Right kidney (tissue), 1 donor: ENCODE measurements at regions not wholly inside any gene's neighbourhood (a gene's known extent, or its start where the extent isn't known, plus 50 kb on each side); places are given as distances from the start of the nearest gene placed in this dataset.
"Not testable (repeated sequence)": the region's sequence is repeated elsewhere in the genome, so short reads cannot be mapped to it uniquely, and the experiment has no call there.

Experiments
- DNase-seq: peaks from one replicate; pipeline ENCODE4 v3.0.0-alpha.2; 2016

DNA sequence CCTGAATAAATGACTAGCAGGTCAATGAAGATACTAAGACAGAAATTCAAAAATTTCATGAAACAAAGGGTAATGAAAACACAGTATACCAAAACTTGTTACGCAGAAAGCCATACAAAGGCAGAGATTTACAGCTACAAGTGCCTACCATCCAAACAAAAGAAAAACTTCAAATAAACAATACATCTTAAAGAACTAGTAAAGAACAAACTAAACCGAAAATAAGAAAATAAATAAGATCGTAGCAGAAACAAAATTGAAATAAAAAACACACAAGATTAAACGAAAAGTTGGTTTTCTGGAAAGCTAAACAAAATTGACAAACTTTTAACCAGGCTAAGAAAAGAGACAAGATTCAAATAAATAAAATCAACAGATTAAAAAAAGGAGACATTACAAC is 51.5 kb downstream of the VPREB1 start:
- not testable (repeated sequence) for DNase-seq

DNA sequence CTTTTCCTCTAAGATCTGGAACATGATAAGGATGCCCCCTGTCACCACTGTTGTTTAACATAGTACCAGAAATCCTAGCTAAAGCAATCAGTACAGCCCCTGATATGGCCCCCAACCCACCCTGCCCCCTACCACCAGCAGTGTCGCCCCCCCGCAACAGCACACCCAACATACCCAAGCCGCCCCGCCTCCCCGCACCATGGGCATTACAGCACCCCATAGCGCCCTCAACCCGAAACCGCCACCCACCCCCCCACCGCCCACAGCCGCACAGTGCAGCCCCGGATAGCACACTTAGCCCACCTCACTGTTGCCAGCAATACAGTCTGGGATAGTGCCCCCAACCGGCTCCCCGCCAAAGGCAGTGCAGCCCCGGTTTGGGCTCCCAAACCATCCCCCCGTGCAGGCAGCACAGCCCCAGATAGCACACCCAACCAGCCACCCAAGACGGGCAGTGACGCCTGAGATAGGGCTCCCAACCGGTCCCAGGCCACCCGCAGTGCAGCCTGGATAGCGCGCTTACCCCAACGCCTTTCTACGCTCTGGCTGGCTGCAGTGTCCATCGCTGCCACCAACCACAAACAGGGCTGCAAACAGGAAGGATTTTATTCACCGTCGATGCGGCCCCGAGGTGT is 52.7 kb downstream of the VPREB1 start:
- not testable (repeated sequence) for DNase-seq

DNA sequence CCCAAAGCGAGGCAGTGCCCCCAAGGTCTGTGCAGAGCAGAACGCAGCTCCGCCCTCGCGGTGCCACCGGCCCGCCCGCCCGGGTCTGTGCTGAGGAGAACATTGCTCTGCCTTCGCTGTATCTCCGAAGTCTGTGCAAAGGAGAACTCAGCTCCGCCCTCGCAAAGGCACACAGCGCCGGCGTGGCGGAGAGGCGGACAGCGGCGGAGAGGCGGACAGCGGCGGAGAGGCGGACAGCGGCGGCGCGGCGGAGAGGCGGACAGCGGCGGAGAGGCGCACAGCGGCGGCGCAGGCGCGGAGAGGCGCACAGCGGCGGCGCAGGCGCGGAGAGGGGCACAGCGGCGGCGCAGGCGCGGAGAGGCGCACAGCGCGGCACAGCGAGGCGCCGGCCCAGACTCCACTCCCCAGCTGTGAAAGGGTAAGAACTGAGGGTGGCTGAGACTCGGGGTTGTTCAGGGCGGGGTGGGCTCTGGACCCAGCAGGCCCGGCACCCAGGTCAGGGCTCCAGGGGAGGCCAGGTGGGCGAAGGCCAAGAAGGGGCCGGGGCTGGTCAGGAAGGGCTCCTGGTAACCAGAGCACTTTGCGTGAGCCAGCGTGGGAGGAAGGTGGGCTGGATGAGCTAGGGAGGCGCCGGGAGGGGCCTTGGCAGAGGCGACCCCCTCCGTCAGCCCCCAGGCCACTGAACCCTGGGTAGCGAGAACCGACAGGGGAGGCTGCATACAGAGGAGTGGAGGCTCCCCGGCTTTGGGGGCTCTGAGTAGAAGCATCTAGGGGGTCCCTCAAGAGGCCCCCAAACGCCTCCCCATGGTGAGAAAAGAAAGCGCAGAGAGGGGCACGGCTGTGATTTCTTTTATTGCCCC is 53.4 kb downstream of the VPREB1 start:
- peak; percentile 83 for DNase-seq

DNA sequence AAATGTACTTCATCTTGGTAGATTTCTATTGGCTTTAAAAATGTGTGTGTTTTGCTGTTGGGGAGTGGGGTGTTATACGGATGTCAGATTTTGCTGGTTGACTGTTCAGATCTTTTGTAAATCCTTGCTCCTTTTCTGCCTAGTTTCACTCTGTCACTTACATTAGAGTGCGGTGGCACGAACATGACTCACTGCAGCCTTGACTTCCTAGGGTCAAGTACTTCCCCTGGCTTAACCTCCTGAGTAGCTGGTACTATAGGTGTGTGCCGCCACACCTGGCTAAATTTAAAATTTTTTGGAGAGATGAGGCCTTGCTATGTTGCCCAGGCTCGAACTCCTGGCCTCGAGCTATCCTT is 54.0 kb downstream of the VPREB1 start:
- DNase-seq, result not testable (repeated sequence)

DNA sequence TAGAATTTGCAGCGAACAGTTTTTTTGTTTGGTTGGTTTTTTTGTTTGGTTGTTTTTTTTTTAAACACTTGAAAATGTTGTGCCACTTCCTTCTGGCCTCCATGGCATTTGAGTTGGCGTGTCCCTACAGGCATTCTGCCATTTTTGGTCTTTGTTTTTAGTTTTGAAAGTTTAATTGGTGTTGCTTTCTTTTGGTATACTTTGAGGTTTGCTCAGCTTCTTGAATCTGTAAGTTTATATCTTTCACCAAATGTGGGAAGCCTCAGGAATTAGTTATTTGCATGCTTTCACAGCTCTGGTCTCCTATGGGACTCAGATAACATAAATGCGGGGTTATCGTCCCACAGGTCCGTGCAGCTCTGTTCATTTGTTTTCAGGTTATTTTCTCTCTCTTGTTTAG is 55.9 kb downstream of the VPREB1 start:
- DNase-seq, result not testable (repeated sequence)

DNA sequence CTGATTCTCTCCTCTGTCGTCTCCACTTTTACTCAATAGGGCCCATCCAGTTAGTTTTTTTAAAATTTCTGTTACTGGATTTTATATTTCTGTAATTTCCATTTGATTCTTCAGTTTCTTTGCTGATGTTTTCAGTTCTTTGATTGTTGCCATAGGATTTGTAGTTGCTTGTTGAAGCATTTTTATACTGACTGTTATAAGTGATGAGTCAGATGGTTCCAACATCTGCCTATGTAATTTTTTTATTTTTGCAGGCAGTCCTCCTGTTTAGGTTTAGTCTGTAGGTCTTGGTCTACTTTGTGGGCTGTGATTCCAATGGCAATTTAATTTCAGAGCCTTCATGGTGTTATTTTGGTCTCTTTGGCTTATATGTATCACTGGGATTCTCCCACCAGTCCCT is 56.4 kb downstream of the VPREB1 start:
- not testable (repeated sequence) for DNase-seq

DNA sequence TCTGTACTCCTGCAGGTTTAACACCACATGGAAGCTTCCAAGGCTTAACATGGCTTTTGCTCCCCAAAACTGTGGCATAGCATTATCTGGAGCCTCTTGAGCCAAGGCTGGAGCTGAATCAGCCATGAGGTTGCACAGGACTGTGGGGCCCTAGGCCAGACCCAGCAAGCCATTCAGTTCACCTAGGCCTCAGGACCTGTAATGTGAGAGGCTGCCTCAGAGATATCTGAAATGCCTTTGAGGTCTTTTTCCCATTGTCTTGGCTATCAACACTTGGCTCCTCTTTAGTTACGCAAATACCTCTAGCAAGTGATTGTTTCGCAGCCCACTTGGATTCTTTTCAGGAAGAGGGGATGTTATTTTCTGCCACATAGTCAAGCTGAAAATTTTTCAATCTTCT is 72.0 kb downstream of the VPREB1 start:
- DNase-seq, result no peak

DNA sequence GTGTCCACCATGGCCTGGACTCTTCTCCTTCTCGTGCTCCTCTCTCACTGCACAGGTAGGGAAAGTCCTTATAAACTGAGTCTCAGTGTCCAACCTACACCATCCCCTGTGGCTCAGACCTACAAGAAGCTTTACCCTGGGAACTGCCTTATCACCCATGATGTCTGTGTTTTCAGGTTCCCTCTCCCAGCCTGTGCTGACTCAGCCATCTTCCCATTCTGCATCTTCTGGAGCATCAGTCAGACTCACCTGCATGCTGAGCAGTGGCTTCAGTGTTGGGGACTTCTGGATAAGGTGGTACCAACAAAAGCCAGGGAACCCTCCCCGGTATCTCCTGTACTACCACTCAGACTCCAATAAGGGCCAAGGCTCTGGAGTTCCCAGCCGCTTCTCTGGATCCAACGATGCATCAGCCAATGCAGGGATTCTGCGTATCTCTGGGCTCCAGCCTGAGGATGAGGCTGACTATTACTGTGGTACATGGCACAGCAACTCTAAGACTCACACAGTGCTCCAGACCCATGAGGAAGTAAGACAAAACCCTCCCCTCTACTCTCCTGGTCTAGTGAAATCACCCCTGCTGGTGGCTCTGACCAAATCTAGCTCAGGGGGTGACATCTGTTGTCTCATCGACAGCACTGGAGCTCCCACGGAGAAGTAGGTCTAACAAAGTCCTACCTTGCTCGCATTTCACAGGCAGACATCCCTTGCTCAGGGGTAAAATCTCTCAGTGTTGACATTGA is 74.3 kb downstream of the VPREB1 start:
- no peak for DNase-seq

DNA sequence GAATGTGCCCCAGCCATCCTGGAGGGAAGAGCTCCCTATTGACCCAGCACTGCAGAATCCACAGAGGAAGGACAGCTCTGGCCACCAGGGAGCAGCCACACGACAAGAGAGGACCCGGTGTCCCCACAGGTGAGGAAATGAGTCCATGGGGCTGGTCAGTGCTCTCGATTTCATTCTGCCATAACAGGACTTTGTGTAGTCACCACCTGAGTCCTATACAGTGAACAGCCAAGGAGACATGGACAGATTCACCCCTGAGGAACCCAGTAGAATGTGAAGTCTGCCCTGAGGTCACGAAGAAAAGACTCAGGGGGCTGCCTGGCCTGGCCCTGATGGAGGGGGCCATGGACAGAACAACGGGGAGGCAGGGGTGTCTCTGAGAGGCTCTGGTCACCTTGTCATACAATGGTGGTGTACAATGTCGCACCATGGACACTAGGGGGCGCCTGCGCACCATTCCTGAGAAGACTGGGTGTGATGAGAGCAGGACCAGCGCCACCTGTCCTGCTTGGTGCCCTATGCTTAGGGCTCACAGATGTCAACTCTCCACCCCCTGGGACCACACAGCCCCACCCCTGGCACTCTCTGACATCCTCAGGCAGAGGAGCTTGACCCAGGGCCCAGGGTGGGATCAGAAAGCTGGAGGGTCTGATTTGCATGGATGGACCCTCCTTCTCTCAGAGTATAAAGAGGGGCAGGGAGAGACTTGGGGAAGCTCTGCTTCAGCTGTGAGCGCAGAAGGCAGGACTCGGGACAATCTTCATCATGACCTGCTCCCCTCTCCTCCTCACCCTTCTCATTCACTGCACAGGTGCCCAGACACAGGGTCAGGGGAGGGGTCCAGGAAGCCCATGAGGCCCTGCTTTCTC is 77.4 kb downstream of the VPREB1 start:
- not testable (repeated sequence) for DNase-seq

DNA sequence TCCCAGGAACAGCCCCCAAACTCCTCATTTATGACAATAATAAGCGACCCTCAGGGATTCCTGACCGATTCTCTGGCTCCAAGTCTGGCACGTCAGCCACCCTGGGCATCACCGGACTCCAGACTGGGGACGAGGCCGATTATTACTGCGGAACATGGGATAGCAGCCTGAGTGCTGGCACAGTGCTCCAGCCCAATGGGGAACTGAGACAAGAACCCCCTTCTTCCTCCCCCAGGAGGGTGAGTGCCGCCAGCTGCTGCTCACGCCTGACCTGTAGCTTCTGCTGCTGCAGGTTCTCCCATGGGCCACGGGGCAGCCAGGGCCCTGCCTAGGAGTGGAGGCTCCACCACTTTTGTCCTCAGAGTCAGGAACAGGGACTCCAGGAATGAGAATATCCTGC is 78.2 kb downstream of the VPREB1 start:
- DNase-seq, result no peak

DNA sequence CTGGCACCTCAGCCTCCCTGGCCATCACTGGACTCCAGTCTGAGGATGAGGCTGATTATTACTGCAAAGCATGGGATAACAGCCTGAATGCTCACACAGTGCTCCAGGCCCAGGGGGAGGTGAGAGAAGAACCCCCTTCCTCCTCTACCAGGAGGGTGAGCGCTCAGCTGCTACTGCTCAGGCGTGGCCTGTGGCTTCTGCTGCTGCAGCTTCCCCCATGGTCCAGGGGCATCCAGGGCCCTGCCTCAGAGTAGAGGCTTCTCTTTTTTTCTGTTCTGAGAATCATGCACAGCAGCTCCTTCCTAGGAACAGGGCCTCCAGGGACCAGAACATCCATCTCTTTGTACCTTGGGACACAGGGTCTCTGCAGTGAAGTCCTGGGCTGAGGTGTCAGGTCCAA is 83.1 kb downstream of the VPREB1 start:
- no peak for DNase-seq

DNA sequence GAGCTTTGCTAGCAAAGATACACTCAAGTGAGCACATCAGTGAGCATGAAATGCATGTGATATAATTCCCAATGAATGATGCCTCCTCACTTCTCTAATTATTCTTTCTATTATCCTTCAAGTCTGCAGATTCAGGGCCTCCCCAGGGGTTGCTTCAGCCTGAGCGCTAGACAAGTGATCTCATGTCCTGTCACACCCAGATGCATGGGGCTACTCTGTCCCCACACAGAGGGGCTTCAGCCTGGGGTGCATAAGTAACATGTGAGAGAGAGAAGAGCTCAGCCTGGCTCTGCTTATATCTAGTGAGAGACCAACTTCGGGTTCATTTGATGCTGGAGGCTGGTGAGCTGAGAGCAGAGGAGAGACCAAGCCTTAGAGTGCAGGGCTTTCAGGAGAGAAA is 85.2 kb downstream of the VPREB1 start:
- no peak for DNase-seq

DNA sequence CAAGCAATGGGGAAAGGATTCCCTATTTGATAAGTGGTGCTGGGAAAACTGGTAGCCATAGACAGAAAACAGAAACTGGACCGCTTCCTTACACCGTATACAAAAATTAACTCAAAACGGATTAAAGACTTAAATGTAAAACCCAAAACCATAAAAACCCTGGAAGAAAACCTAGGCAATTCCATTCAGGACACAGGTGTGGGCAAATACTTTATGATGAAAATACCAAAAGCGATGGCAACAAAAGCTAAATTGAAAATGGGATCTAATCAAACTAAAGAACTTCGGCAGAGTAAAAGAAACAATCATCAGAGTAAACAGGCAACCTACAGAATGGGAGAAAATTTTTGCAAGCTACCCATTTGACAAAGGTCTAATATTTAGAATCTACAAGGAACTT is 91.1 kb downstream of the VPREB1 start:
- not testable (repeated sequence) for DNase-seq

DNA sequence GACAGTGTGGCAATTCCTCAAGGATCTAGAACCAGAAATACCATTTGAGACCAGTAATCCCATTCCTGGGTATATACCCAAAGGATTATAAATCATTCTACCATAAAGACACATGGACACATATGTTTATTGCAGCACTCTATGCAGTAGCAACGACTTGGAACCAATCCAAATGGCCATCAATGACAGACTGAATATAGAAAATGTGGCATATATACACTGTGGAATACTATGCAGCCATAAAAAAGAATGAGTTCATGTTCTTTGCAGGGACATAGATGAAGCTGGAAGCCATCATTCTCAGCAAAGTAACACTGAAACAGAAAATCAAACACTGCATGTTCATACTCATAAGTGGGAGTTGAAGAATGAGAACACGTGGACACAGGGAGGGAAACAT is 91.7 kb downstream of the VPREB1 start:
- DNase-seq, result not testable (repeated sequence)

DNA sequence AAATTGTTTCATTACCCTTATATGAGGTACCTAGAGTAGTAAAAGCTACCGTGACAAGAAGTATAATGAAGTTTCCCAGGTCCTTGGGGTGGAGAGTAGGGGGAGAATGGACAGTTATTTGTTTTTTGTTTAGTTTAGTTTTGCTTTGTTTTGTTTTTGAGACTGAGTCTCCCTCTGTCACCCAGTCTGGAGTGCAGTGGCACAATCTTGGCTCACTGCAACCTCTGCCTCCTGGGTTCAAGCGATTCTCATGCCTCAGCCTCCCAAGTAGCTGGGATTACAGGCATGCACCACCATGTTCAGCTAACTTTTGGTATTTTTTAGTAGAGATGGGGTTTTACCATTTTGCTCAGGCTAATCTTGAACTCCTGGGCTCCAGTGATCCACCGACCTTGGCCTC is 94.2 kb downstream of the VPREB1 start:
- DNase-seq, result not testable (repeated sequence)

DNA sequence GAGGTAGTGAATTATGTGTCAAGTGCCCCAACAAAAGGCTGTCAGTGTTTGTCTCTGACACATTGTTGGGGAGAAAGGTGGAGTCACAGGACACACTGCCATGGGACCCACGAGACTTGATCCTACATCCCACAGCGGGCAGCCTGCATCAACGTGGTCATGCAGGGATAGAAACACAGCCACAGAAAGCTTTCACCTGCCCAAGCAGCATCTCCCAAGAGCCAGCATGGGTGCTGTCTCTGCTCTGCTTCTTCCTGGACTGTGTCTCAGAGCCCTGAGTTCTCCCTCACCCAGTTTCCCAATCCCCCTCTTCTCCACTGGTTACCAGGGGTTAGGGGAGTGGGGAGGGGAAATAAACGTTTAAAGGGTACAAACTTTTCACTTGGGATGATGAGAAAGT is 97.2 kb downstream of the VPREB1 start:
- no peak for DNase-seq

DNA sequence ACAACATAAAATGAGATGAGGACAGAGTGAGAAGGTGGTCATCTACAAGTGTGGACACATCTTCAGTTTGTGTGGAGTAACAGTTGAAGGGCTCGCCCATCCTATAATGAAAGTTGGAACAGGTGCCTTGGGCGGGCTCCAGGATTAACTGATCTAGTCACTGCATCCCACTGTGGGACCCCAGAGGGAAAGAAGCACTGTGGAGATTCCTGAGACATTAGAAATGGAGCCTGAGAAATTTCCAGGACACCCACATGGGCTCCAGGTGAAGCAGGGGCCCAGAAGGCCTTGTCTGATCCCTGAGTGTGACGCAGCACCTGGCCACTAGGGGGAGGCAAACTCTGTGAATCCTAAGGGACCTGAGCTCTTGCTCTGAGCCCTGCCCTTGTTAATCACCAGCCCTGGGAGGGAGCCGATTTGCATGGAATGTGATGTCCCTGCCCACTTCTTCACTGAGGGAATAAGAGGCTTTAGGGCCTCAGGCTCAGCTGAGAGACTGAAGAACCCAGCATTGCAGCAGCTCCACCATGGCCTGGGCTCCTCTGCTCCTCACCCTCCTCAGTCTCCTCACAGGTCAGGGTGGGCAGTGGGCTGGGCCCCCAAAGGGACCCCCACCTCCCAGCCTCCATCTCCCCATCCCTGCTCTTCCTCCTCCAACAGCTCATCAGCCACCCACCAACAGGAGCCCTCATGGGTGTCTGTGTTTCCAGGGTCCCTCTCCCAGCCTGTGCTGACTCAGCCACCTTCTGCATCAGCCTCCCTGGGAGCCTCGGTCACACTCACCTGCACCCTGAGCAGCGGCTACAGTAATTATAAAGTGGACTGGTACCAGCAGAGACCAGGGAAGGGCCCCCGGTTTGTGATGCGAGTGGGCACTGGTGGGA is 98.4 kb downstream of the VPREB1 start:
- DNase-seq, result no peak

DNA sequence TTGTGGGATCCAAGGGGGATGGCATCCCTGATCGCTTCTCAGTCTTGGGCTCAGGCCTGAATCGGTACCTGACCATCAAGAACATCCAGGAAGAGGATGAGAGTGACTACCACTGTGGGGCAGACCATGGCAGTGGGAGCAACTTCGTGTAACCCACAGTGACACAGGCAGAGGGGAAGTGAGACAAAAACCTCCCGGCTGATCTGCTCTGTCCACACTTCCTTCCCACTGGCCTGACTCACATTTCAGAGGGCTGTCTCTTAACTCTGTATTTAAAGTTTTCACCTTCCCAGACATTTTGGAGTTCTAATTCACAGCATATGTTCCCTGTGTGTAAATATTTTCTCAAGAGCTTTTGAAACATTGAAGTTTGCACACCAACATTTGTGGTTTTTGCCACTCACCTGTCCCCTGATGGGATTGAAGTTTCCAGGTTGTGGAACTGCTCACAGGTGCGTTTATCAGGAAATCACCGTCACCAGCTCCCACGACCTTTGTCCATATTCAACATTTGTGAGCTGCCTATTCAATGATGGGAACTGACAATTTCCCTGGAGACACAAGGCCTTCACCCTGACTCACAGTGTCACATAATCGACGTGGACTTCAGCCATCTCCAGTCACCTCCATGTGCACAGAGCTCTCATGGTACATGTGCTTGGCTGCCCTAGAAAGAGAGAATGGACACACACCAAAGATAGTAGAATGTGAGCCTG is 99.2 kb downstream of the VPREB1 start:
- DNase-seq, result no peak

DNA sequence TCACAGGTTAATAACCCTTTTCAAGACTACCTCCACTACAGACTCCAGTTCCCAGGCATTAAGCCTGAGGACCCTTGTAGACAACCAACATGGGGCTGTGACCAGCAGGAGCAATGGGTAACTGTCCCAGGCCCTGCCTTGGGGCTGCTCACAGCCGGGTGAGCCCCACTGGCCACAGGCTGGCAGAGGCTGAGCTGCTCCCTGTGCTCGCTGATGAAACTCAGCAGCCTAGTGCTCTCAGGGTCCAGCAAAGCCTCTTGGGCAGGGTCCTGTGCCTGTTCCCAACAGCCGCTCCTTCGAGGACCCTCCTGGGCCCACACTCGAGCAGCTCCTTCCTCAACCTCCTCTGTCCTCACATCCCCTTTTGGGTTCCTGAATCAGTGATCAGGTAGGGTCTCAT is 99.8 kb downstream of the VPREB1 start:
- DNase-seq, result no peak

DNA sequence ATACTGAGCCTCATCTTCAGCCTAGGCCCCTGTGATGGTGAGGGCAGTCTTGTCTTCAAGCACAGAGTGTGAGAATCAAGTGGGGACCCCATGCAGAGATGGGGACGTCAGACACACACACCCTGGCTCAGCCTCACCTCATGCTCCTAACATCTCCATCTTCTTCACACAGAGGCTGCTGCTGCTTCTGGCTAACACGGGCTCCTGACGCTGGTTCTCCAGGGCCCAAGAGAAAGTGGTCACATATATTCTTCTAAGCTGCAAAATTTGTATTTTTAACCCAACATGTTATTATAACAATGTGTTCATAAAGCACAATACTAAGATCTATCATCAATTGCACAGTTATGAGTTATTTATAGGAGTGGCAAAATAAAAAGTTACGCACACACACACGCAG is 101.2 kb downstream of the VPREB1 start:
- no peak for DNase-seq
